ENCODE measurements at regions not wholly inside any gene's neighbourhood (a gene's known extent, or its start where the extent isn't known, plus 50 kb on each side); places are given as distances from the start of the nearest gene placed in this dataset.

DNA sequence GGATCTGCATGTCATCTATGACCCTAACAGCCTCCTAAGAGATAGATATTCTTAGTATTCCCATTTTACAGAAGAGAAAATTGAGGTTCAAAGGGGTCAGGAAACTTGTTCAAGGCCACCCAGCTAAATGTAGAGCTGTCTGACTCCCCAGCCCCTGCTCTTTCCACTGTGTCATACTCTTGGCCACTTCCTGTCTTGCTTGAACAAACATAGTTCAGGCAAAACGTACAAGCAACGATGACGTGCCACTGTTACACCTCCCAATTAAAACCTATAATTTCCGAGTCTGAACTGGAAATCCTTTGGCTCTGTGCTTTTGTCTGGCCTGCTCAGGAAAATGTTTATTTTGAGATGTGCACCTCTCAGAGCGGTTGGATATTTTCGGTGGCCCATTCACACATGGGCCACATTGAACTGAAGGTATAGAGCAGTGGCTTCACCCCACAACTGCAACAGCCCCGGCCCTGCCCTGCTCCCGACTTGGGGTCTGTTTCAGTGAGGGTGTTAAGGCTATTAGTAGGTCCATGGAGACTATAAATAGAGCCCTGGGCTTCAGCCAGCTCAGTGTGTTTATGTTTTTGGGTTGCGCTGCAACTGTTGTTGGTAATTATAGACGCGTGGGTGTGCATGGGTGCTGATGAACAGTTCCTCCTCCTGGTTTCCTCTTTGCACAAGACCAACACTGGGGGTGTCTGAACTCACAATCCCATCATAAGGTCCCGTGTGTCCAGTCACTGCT lies 172.3 kb upstream of the ADO start:
- DNase-seq (ENCODE audit: low read depth): no peak

DNA sequence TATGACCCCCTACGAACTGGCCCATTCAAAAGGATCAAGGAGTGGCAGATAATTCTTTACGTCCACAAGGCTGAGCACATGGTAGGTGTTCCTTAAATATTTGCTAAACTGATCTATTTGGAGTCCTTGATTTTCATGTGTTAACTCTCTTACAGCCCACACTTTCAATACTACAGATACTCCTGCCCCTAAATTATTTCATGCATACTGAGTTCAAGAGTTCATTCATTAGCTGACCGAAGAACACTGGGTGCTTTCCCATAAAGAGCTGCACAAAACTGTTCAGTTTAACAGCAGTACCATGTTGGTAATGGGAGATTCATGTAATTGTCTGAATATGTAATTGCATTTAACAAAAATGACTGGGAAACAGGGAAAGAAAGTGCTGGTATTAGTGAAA lies 170.5 kb upstream of the ADO start:
- no peak for DNase-seq (ENCODE audit: low read depth)

- DNase-seq (ENCODE audit: low read depth): no peak
Measured at GRCh38 chr10:62634576-62634975, 169.9 kb upstream of the ADO start.

DNA sequence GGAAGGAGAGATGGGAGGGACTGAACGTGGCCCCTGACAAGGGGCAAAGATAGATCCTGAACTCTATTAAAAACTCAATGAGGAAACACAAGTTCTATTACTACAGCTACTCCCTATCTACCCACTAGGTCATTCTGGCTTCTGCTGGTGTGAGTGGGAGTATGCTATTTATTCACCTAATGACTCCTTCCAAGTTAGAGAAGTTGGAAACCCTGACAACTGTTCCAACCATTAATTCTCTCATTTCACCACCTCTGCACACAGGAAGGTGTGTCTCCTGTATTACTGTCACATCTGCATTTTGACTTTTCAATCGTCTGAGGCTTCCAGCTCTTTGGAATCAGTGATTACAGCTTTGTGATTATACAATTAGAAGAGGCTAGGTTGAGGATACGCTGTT lies 169.4 kb upstream of the ADO start:
- no peak for DNase-seq (ENCODE audit: low read depth)

GRCh38 chr10:62636825-62637248 lies 167.7 kb upstream of the ADO start:
- no peak for DNase-seq (ENCODE audit: low read depth)

DNA sequence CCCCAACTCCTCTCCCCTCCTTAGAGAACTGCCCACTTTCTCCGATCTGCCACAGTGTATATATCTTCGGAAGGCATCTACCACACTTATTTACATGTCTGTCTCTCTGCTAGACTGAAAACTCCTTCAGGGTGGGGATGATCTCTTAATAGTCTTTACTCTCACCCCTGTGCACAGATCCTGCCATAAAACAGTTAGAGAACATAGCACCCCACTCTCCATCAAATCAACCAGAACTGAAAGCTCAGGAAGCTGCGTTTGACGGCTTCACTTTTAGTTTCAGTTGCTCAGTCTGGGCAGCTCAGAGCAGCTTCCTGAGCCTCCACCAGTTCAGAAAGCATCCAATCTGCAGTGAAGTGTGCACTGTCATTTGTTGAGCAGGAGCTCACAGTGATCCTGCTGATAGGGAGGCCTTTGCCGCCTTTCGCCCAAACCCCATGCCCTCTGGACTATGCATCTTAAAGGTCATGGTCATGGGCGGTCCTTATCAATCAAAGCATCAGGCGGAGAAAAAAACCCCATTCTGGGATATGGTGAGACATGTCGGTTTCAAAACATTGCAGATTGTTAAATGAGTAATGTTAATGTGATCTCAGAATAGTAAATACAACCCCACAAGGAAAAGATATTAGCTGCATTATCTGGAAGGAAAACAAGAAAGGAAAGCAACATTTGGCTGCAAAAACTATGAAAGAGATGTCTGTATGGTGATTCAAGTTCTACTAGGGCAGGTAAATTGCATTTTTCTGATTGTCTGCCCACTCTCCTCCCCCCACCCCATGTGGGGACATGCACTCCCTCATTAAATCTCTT lies 167.1 kb upstream of the ADO start:
- DNase-seq (ENCODE audit: low read depth): no peak

DNA sequence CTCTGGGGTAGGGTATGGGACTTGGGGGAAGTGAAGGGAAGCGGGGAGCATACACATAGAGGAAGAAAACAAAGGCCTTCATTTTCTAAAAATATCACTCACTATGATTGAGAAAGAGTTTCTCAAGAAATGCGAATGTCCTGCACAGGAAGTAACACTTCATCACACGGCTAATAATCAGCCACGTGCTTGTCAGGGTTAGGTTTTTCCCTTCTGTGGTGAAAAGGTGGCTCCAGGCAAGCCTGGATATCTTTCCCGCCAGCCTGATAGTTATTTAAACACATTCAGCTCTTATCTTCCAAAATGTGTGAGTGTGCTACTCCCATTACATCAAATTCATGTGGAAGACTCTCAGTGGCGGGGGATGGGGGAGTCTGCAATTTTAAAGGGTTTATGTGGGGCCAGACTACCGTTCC lies 166.4 kb upstream of the ADO start:
- DNase-seq (ENCODE audit: low read depth): no peak

GRCh38 chr10:62639144-62639543 lies 165.4 kb upstream of the ADO start:
- no peak for DNase-seq (ENCODE audit: low read depth)

DNA sequence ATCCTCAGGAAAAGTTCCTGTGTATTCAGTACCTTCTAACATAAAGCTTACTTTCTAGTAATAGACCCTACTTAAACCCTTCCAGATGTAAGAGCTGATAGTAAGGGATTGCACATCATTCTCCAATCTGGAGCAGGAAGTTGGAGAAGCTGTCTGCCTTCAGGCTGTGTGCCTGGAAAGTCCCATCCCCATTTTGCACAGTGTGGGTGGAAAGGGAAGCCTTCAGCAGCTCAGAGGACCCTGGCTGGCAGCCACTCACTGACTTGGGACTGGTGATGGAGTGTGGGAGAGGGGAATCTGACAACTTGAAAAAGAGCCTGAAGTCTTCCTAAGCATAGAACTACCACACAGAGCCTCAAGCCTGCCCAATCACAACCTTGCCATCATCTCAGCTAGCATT lies 164.1 kb upstream of the ADO start:
- DNase-seq (ENCODE audit: low read depth): no peak

DNA sequence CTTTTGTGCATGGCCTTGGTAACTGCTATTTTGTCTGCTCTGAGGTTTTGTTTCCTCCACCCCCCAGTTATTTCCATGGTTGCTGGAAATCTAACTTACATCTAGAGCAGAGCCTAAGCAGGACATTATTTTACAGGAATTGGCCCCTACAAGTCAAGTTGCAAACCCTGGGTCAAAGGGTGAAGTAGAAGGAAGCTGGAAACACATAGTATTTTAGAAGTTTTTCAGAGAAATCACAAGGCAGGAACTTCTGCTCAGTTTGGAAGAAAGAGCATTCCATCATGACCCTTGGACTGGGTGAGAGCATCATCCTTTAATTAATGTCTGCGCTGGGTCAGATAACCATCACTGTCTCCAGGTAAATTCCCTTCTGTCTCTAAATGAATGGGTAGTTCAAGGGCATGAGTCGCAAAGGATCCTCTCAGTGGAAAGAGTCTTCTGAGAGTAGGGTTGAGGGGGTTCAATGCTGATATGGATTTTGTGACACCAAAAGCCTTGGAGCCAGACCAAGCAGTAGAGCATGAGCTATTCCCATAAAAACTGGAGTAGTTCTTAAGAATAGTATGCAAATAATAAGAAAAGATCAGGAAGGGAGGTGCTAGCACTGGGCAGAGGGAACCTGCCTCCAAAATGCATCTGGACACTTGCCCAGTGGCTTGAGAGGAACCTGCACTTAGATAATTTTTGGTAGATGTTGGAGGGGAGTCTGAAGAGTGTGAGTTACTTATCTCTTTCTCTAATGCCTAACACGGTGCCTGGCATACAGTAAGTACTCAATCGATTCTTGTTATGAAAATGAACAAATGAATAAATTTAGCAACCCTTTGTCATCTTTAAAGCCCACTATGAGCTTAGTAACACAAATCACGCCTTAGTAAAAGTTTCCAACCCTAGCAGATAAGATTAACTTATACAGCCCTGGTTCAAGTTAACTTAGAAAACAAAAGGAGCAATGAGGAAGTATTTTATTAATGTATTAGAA lies 160.6 kb upstream of the ADO start:
- no peak for DNase-seq (ENCODE audit: low read depth)

DNA sequence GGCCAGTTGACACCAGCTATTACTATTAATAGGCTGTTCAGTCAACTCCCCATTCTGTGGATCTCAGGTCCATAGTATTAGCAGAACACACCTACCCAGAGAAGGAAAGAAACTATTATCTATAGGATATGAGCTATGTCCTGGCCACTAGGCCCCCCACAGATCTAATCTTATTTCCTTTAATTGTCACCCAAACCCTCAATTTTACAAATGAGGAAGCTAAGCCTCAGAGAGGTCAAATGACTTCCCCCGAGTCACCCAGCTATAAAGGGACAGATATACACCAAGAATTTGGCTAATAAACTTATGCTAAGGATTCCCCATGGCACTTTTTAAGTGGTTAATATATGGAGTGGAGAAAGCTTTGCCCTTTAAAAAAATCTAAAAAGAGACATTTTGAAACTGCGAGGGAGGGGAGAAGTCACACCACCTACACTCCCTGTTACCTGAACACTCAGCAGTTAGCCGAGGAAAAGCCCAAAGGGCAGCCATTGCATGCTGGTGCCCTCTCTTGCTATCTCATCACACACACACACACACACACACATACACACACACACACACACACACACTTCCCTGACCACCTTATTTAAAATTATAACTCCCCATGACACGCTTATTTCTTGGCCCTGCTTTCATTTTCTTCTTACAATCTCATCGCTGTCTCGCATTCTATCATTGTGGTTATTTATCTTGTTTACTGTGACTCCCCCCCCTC lies 157.0 kb upstream of the ADO start:
- DNase-seq (ENCODE audit: low read depth): no peak

DNA sequence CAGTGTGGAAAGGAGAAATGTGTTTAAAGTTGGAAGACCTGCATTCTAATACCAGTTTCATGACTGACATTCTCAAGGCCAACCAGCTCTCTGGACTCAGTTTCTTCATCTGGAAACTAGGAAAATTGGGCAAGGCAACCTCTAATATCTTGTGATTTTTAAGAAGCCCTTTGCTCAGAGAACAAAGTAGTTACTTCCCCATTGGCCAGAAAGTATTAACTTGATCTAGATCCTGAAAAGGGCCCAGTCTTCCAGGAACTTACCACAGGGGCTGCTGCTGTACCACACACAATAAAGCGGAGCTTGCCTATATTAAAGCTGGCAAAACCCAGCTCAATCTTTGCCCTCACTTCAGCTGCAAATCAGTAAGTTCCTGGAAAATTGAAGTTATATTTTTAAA lies 155.6 kb upstream of the ADO start:
- no peak for DNase-seq (ENCODE audit: low read depth)

DNA sequence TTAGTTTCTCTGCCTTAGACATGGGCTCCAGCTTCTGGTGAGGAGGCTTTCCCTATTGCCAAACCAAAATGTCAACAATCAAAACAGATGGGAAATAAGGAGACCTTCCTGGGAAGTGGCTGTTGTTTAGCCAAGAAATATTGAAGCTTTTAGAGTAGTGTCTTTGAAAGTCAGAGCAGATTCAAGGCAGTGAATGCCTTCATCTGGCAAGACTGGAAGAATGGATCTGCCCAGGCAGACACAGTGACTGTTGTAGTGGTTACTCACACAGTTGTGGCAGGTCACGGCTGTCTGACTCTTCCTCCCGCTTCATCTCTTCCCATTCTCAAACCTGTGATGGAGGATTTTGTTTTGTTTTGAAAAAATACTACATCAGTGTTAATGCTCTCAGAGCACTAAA lies 154.1 kb upstream of the ADO start:
- no peak for DNase-seq (ENCODE audit: low read depth)

- DNase-seq (ENCODE audit: low read depth): no peak
Measured at GRCh38 chr10:62651341-62651740, 153.2 kb upstream of the ADO start.

- no peak for DNase-seq (ENCODE audit: low read depth)
Measured at GRCh38 chr10:62652114-62652513, 152.4 kb upstream of the ADO start.

DNA sequence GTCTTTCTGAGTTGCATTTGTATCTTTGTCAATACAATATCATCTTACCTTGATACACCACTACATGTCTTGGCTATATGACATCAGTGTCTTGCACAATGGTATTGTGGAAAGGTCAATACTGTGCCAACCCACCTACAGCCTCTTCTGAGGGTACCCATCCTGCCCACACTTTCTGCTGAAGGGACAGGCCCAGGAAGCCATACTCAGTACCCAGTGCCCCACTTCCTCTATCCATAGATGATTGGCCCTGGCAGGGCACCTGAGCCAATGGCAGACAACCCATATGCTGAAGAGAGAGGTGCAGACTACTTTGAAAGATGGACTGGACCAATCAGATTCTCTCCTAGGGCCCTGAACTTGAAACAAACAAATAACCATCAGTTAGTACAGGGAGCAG lies 152.0 kb upstream of the ADO start:
- no peak for DNase-seq (ENCODE audit: low read depth)

DNA sequence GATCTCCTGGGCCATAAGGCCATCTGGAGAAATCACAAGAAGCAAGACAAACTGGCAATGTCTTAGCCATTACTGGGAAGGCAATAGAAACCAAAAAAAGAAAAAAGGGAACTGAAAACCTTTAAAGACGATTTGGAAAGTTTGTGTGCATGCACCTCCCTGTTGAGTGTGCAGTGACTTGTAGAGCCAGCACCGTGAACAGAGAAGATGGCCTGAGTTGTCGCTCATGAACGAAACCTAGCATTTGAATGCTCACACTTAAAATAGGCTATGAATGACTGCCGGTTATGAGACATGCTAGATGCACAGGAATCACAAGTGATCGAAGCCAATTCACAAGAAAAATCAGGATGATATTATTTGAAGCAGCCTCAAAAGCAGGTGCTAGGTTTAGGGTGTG lies 151.3 kb upstream of the ADO start:
- DNase-seq (ENCODE audit: low read depth): no peak

DNA sequence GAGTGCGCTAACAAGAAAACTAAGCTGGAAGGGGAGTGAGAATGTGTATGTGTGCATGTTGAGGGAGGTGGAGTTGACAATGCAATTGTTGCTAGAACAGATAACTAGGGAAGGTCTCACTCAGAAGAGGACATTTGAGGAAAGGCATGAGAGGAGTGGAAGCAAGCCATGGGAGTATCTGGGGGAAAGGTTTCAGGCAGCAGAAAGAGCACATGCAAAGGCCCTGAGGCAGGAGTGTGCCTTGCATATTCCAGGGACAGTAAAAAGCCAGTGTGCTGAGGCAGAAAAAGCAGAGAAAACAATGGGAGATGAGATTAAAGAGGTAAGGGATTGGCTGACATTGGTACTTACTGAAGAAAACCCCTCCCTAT lies 149.6 kb upstream of the ADO start:
- DNase-seq (ENCODE audit: low read depth): no peak

- DNase-seq (ENCODE audit: low read depth): no peak
Measured at GRCh38 chr10:62655337-62655994, 149.1 kb upstream of the ADO start.

DNA sequence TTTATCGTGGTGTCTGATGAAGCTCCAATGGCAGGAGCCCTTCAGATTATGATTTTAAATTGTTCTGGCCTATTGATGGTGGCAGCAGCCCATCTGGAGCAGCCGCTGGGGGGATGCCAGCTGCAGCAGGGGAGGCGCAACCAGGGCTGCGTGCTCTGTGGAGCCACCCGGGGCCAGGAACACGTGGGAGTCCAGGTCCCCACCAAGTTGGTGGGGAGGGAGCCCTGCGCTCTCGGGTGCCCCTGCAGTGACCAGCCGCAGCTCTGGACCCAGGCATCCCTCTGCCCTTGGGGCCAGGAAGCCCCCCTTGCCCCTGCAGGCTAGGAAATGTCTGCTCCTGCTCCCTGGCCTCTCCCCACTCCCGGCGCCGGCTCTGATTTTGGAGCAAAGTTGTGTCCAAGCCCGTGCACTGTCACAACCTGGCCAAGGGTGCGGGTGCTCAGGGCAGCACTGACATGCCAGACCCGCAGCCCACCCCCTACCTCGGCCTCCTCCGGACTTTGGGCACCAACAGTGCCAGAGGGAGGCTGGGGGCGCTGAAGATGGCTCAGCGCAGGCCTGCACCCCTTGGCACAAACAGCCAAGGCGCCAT lies 147.2 kb upstream of the ADO start:
- no peak for DNase-seq (ENCODE audit: low read depth)

GRCh38 chr10:62658516-62658915 lies 146.0 kb upstream of the ADO start:
- DNase-seq (ENCODE audit: low read depth): no peak
